ENCODE measurements at regions not wholly inside any gene's neighbourhood (a gene's known extent, or its start where the extent isn't known, plus 50 kb on each side); places are given as distances from the start of the nearest gene placed in this dataset.

DNA sequence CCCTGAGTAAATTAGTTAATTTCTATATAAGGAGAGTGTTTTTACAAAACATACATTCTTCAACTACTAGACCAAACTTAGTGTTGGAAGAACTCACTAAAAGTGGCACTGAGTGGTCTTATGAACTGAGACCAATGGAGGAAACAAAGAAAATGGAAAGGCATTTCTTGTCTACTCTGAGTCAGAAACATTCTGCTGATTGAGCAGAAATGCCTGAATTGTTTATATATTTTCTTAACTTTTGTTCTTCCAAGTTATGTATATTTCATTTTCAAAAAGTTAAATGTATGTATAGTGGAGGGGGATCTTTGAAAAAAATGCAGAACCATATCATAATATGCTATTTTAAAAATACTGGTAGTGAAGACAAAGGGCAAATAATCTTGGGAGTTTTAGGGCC, 320.7 kb downstream of the HGF start:
- H3K9me3 ChIP-seq: no peaks in the 10 kb centered on the region
- H3K27ac ChIP-seq: no peak overlapping the region

GRCh38 chr7:81447351-81447952, 322.4 kb downstream of the HGF start:
- DNase-seq: no peak
- TF ChIP-seq POLR2A (IDR thresholded peaks at IDR 0.05): no peak
- TF ChIP-seq, protein P1, sequence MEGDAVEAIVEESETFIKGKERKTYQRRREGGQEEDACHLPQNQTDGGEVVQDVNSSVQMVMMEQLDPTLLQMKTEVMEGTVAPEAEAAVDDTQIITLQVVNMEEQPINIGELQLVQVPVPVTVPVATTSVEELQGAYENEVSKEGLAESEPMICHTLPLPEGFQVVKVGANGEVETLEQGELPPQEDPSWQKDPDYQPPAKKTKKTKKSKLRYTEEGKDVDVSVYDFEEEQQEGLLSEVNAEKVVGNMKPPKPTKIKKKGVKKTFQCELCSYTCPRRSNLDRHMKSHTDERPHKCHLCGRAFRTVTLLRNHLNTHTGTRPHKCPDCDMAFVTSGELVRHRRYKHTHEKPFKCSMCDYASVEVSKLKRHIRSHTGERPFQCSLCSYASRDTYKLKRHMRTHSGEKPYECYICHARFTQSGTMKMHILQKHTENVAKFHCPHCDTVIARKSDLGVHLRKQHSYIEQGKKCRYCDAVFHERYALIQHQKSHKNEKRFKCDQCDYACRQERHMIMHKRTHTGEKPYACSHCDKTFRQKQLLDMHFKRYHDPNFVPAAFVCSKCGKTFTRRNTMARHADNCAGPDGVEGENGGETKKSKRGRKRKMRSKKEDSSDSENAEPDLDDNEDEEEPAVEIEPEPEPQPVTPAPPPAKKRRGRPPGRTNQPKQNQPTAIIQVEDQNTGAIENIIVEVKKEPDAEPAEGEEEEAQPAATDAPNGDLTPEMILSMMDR (IDR thresholded peaks at IDR 0.05): peak in 1 of 6 experiments; percentile 13
- WGBS, 2 donors: 46 to 53% methylated on average over 4 of the region's 4 CpGs

More for the DNA sequence above, 320.7 kb downstream of the HGF start:
- no peak for TF ChIP-seq POLR2A (IDR thresholded peaks at IDR 0.05)
- TF ChIP-seq, protein P1 (IDR thresholded peaks at IDR 0.05): no peak
- H3K36me3 ChIP-seq: no peaks in the 10 kb centered on the region
- no peak overlapping the region for H3K4me3 ChIP-seq (replicated peaks in 1 of 3)
- intact Hi-C loops (cut with DNase I): no loop called here
- no peaks in the 10 kb centered on the region for H3K4me1 ChIP-seq
- DNase-seq: no peak
- no peaks in the 10 kb centered on the region for H3K27me3 ChIP-seq

DNA sequence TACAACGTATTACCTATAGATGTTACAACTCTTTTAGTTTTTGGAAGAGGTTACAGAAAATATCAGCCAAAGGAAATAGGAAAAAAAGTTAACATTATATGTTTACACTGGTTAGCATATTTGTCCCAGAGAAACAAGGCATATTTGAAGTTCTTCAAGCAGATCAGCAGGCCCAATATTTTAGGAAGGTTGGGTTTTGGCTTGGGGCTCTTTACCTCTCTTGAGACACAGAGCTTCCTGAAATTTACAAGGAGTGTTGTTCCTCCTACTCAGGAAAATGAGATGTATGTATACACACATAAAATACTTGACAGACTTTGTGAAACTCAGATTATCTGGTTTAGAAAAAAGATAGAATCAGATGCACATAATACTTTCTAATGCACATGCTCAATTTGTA, 323.6 kb downstream of the HGF start:
- DNase-seq: no peak
- Histone ChIP-seq H3K4me3 (replicated peaks in 1 of 3) (no peak overlapping the region), H3K27me3 (no peaks in the 10 kb centered on the region), H3K4me1 (no peaks in the 10 kb centered on the region), H3K9me3 (no peaks in the 10 kb centered on the region), H3K27ac (no peak overlapping the region), H3K36me3 (no peaks in the 10 kb centered on the region)
- TF ChIP-seq, protein P1 (IDR thresholded peaks at IDR 0.05): no peak
- TF ChIP-seq POLR2A (IDR thresholded peaks at IDR 0.05): no peak
- intact Hi-C loops (cut with DNase I): no loop called here
- WGBS, 2 donors: 88 to 89% methylated on average over 1 of the region's 1 CpG

More at GRCh38 chr7:81447351-81447952, 322.4 kb downstream of the HGF start:
- intact Hi-C loops (cut with DNase I): no loop called here
- H3K9me3 ChIP-seq: no peaks in the 10 kb centered on the region
- H3K36me3 ChIP-seq: no peaks in the 10 kb centered on the region
- H3K27me3 ChIP-seq: no peaks in the 10 kb centered on the region
- no peaks in the 10 kb centered on the region for H3K4me1 ChIP-seq
- H3K4me3 ChIP-seq (replicated peaks in 1 of 3): no peak overlapping the region
- no peak overlapping the region for H3K27ac ChIP-seq

DNA sequence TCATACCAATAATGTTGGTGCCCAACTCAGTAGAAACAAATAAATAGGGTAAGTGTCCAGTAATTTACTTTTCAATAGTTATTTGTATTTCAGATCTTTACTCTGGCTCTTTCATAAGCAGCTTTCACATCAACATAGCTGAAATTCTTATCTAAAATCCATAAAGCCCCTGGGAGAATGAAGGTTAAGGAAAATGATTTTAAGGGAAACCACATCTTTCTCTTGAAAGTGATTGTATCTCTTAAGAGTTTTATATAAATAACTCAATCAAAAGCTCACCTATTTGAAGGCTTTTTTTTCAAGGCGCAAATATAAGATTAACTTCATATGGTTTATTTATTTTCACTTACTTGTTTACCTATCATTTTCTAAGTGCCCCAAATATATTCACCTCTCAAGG, 324.4 kb downstream of the HGF start:
- DNase-seq: no peak
- no peaks in the 10 kb centered on the region for H3K36me3 ChIP-seq
- H3K4me3 ChIP-seq (replicated peaks in 1 of 3): no peak overlapping the region
- no peaks in the 10 kb centered on the region for H3K27me3 ChIP-seq
- H3K27ac ChIP-seq: no peak overlapping the region
- intact Hi-C loops (cut with DNase I): no loop called here
- no peaks in the 10 kb centered on the region for H3K4me1 ChIP-seq
- WGBS, 2 donors: 95 to 99% methylated on average over 1 of the region's 1 CpG
- TF ChIP-seq, protein P1 (IDR thresholded peaks at IDR 0.05): no peak
- TF ChIP-seq POLR2A (IDR thresholded peaks at IDR 0.05): no peak
- H3K9me3 ChIP-seq: no peaks in the 10 kb centered on the region

DNA sequence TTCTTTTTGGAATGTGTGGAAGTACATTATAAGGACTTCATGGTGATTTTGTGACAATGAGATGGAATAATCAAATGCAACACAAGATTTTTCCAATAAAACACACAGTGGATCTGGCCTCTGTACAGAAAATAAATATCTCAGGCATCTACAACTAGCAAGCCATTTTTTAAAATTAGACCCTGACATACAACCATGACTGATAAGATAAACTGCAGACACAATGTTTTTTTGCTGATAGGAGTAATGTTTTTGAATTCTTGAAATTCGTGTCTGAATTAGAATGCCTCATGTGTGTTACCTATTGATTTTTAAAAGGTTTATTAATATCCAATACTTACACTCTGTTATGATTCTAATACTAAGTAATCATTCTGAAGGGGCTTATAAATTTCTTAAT, 328.1 kb downstream of the HGF start:
- Histone ChIP-seq H3K4me3 (replicated peaks in 1 of 3) (no peak overlapping the region), H3K27ac (no peak overlapping the region), H3K36me3 (no peaks in the 10 kb centered on the region), H3K27me3 (no peaks in the 10 kb centered on the region), H3K4me1 (no peaks in the 10 kb centered on the region), H3K9me3 (no peaks in the 10 kb centered on the region)
- 65 to 73% methylated on average over 1 of the region's 1 CpG for WGBS, 2 donors
- intact Hi-C loops (cut with DNase I): no loop called here
- DNase-seq: no peak
- TF ChIP-seq, protein P1 (IDR thresholded peaks at IDR 0.05): no peak
- no peak for TF ChIP-seq POLR2A (IDR thresholded peaks at IDR 0.05)

Measured in thyroid gland (tissue), 4 donors.